Body of pancreas (tissue), 4 donors: ENCODE measurements at regions not wholly inside any gene's neighbourhood (a gene's known extent, or its start where the extent isn't known, plus 50 kb on each side); places are given as distances from the start of the nearest gene placed in this dataset.
A peak's percentile ranks its signal among the peaks of the same experiment; 100 is the strongest.

ENCODE experiments used
- ATAC-seq: fragments of 150-250 bp; one replicate; pipeline ENCODE4 v1.9.1; 2016
- DNase-seq, 4 donors: peaks; one replicate each; pipeline ENCODE4 v3.0.0-alpha.2; 2019
- H3K27ac ChIP-seq, 4 donors: fragments of 200-600 bp; sonication (generic); 1 replicate in 3 of 4; 2 replicates in 1 of 4; pipeline versions ENCODE4 v1.5.1 to v1.6.1; 2016 to 2019; ENCODE audit warnings: mild to moderate bottlenecking in 1 of 4, mixed read lengths in 1 of 4, moderate library complexity in 1 of 4
- H3K27me3 ChIP-seq, 2 donors: fragments of 200-600 bp; sonication (generic); one replicate each; pipeline ENCODE4 v1.6.0; 2016; ENCODE audit warnings: mild to moderate bottlenecking in 1 of 2
- H3K36me3 ChIP-seq, 2 donors: fragments of 200-600 bp; sonication (generic); replicated peaks in 1 of 2; 2 replicates each; pipeline ENCODE4 v1.5.1; 2016; ENCODE audit warnings: low read depth in 2 of 2; ENCODE audit not compliant: insufficient read depth in 1 of 2
- H3K4me1 ChIP-seq: fragments of 200-600 bp; sonication (generic); one replicate; pipeline ENCODE4 v1.6.0; 2016
- H3K4me3 ChIP-seq, 2 donors: fragments of 200-600 bp; sonication (generic); 1 replicate in 1 of 2; 2 replicates in 1 of 2; pipeline ENCODE4 v1.5.1; 2016 to 2019
- H3K9me3 ChIP-seq, 3 donors: fragments of 200-600 bp; sonication (generic); 1 replicate in 2 of 3; 2 replicates in 1 of 3; pipeline ENCODE4 v1.5.1; 2016
- CTCF ChIP-seq, 7 experiments: fragments of 450-650 bp in 4 of 7; fragments of 200-600 bp in 3 of 7; sonication (generic) in 3 of 7; IDR thresholded peaks; one replicate each; pipeline ENCODE4 v1.5.1; 2016 to 2019; ENCODE audit warnings: antibody characterized with exemption in 7 of 7
- POLR2A ChIP-seq, 3 donors: fragments of 450-650 bp; IDR thresholded peaks; one replicate each; pipeline ENCODE4 v1.6.1; 2016; ENCODE audit warnings: antibody characterized with exemption in 3 of 3, mild to moderate bottlenecking in 2 of 3
- WGBS, 2 donors: methylation state at CpG; one replicate each; pipeline ENCODE4 v1.1.5; 2017; 5-methylcytosine and 5-hydroxymethylcytosine counted together
- intact Hi-C: fragments of 100-400 bp; cut with DNase I; formaldehyde crosslinking; loops from one replicate; pipeline ENCODE4 v1.15.1; 2023

GRCh38 chr22:27439131-27439530 lies 362.4 kb downstream of the MN1 start:
- DNase-seq, result no peak
- no peaks in the 10 kb centered on the region for H3K36me3 ChIP-seq
- TF ChIP-seq POLR2A (IDR thresholded peaks at IDR 0.05) (no peak), CTCF (IDR thresholded peaks at IDR 0.05) (no peak)
- intact Hi-C loops, result no loop called here
- no peaks in the 10 kb centered on the region for H3K9me3 ChIP-seq
- no peak overlapping the region for H3K4me3 ChIP-seq
- ATAC-seq, result no peak
- H3K27ac ChIP-seq, result peak overlapping the region in 2 of 4 donors; percentile 34 to 75
- WGBS, 2 donors, result 57 to 70% methylated on average over 4 of the region's 4 CpGs
- no peaks in the 10 kb centered on the region for H3K27me3 ChIP-seq
- H3K4me1 ChIP-seq, result peaks cover 10% of the 10 kb centered on the region

- 62 to 79% methylated on average over 6 of the region's 6 CpGs for WGBS, 2 donors
- no peak overlapping the region for H3K27ac ChIP-seq
These were observed 361.2 kb downstream of the MN1 start for GRCh38 chr22:27440304-27440865.

GRCh38 chr22:27441706-27442475 lies 359.7 kb downstream of the MN1 start:
- ATAC-seq, result no peak

More at GRCh38 chr22:27440304-27440865, 361.2 kb downstream of the MN1 start:
- no peaks in the 10 kb centered on the region for H3K36me3 ChIP-seq
- DNase-seq (no peak), ATAC-seq (no peak)
- peaks cover 10% of the 10 kb centered on the region for H3K4me1 ChIP-seq
- no peaks in the 10 kb centered on the region for H3K9me3 ChIP-seq
- TF ChIP-seq POLR2A (IDR thresholded peaks at IDR 0.05), result no peak
- no peak for TF ChIP-seq CTCF (IDR thresholded peaks at IDR 0.05)
- H3K27me3 ChIP-seq, result no peaks in the 10 kb centered on the region
- H3K4me3 ChIP-seq, result no peak overlapping the region
- intact Hi-C loops, result no loop called here

GRCh38 chr22:27443306-27443705 lies 358.2 kb downstream of the MN1 start:
- H3K4me3 ChIP-seq, result no peak overlapping the region
- H3K4me1 ChIP-seq, result peaks cover 5% of the 10 kb centered on the region
- WGBS, 2 donors, result 84 to 86% methylated on average over 5 to 7 of the region's 7 CpGs
- DNase-seq, result no peak
- H3K36me3 ChIP-seq, result no peaks in the 10 kb centered on the region
- H3K9me3 ChIP-seq, result no peaks in the 10 kb centered on the region
- H3K27ac ChIP-seq, result no peak overlapping the region
- TF ChIP-seq POLR2A (IDR thresholded peaks at IDR 0.05) (no peak), CTCF (IDR thresholded peaks at IDR 0.05) (no peak)
- no peaks in the 10 kb centered on the region for H3K27me3 ChIP-seq
- no peak for ATAC-seq
- intact Hi-C loops, result no loop called here

More at GRCh38 chr22:27441706-27442475, 359.7 kb downstream of the MN1 start:
- H3K36me3 ChIP-seq, result no peaks in the 10 kb centered on the region
- no peak for DNase-seq
- no peaks in the 10 kb centered on the region for H3K27me3 ChIP-seq
- no peak overlapping the region for H3K27ac ChIP-seq
- H3K9me3 ChIP-seq, result no peaks in the 10 kb centered on the region
- H3K4me3 ChIP-seq, result no peak overlapping the region
- WGBS, 2 donors, result 74 to 83% methylated on average over 22 of the region's 22 CpGs
- no peak for TF ChIP-seq POLR2A (IDR thresholded peaks at IDR 0.05)
- no peak for TF ChIP-seq CTCF (IDR thresholded peaks at IDR 0.05)
- H3K4me1 ChIP-seq, result peaks cover 10% of the 10 kb centered on the region
- intact Hi-C loops, result no loop called here
